ENCODE measurements at regions not wholly inside any gene's neighbourhood (a gene's known extent, or its start where the extent isn't known, plus 50 kb on each side); places are given as distances from the start of the nearest gene placed in this dataset.
"Not testable (repeated sequence)": the region's sequence is repeated elsewhere in the genome, so short reads cannot be mapped to it uniquely, and the experiment has no call there.

DNA sequence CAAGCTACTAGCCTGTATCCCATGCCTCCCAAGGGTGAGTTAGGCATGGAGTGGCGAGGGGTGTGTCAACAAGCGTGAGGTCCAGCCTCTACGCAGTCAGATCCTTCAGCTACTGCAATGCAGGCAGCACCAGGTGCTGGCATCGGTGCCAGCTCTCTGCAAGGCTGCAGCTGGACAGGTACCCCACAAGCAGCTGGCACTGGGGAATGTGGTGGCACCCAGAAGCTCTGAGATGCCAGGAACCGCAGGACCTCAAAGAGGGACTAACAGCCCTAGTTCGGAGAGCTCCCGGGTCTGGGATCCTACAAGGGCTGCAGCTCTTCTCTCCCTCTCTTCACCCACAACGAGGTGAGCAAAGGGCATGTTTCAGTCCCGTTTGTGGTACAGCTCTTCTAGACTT lies 974.5 kb downstream of the LTN1 start:
- Histone ChIP-seq H3K27ac (no peak overlapping the region), H3K27me3 (no peaks in the 10 kb centered on the region), H3K4me1 (no peaks in the 10 kb centered on the region), H3K4me3 (no peak overlapping the region), H3K36me3 (no peaks in the 10 kb centered on the region), H3K9me3 (no peaks in the 10 kb centered on the region)
- no peak for DNase-seq (ENCODE audit: low spot score)
- TF ChIP-seq, protein P1, sequence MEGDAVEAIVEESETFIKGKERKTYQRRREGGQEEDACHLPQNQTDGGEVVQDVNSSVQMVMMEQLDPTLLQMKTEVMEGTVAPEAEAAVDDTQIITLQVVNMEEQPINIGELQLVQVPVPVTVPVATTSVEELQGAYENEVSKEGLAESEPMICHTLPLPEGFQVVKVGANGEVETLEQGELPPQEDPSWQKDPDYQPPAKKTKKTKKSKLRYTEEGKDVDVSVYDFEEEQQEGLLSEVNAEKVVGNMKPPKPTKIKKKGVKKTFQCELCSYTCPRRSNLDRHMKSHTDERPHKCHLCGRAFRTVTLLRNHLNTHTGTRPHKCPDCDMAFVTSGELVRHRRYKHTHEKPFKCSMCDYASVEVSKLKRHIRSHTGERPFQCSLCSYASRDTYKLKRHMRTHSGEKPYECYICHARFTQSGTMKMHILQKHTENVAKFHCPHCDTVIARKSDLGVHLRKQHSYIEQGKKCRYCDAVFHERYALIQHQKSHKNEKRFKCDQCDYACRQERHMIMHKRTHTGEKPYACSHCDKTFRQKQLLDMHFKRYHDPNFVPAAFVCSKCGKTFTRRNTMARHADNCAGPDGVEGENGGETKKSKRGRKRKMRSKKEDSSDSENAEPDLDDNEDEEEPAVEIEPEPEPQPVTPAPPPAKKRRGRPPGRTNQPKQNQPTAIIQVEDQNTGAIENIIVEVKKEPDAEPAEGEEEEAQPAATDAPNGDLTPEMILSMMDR (IDR thresholded peaks at IDR 0.05), result no peak

- TF ChIP-seq, protein P1 (IDR thresholded peaks at IDR 0.05), result no peak
- no peaks in the 10 kb centered on the region for H3K4me1 ChIP-seq
- DNase-seq (ENCODE audit: low spot score), result no peak
- no peak overlapping the region for H3K4me3 ChIP-seq
- H3K27me3 ChIP-seq, result no peaks in the 10 kb centered on the region
- no peaks in the 10 kb centered on the region for H3K9me3 ChIP-seq
- no peaks in the 10 kb centered on the region for H3K36me3 ChIP-seq
- H3K27ac ChIP-seq, result no peak overlapping the region
Observed at GRCh38 chr21:28016571-28016970, 976.1 kb downstream of the LTN1 start.

DNA sequence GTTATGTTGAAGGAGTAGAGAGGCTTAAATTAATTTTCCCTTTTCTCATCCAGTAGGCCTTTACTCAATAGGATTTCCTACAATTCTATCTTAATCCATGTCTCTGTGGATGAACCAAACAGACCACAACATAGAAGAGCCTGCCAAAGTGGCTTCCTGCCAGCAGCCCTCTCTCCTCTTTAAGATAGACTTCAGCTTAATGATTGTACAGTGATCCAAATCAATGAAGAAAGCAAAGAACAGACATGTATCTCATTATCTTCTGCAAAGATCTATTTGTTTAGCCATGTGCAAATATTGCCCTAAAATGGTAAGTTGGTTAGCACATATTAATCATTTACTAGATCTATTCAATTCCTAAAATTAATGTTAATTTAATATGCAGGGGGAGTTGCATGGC lies 979.6 kb downstream of the LTN1 start:
- not testable (repeated sequence) for H3K9me3 ChIP-seq; H3K36me3 ChIP-seq; H3K4me3 ChIP-seq; H3K27me3 ChIP-seq; H3K4me1 ChIP-seq; DNase-seq (ENCODE audit: low spot score); H3K27ac ChIP-seq

- H3K27me3 ChIP-seq; H3K36me3 ChIP-seq; H3K4me1 ChIP-seq; H3K4me3 ChIP-seq; H3K9me3 ChIP-seq; H3K27ac ChIP-seq; DNase-seq (ENCODE audit: low spot score): not testable (repeated sequence)
Observed at GRCh38 chr21:28011970-28012369, 980.7 kb downstream of the LTN1 start.

GRCh38 chr21:28008245-28008644 lies 984.4 kb downstream of the LTN1 start:
- not testable (repeated sequence) for H3K27me3 ChIP-seq; H3K36me3 ChIP-seq; H3K27ac ChIP-seq; DNase-seq (ENCODE audit: low spot score); H3K9me3 ChIP-seq; H3K4me3 ChIP-seq; H3K4me1 ChIP-seq

GRCh38 chr21:28003627-28004026 lies 989.0 kb downstream of the LTN1 start:
- not testable (repeated sequence) for H3K27me3 ChIP-seq; DNase-seq (ENCODE audit: low spot score); H3K4me1 ChIP-seq; H3K36me3 ChIP-seq; H3K4me3 ChIP-seq; H3K9me3 ChIP-seq; H3K27ac ChIP-seq

DNA sequence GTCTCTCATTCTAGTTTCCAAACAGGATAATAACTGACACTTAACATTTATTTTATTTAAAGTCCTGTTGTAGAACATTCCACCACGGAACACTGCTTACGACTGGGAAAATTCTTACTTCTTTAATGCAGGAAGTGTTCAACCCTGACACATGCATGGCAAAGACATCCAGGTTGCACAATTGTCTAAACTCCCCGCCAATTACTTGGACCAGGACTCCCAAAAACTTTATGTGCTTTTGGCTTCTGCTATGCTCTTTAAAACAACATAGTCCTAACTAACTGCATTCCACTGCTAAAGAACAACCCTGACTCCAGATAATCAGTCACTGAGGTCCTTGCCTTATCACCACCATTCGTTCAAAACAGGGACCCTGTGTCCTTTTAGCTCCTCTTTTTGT lies 995.8 kb downstream of the LTN1 start:
- not testable (repeated sequence) for H3K9me3 ChIP-seq; H3K27ac ChIP-seq; H3K36me3 ChIP-seq; H3K4me1 ChIP-seq; H3K27me3 ChIP-seq; H3K4me3 ChIP-seq; DNase-seq (ENCODE audit: low spot score)

DNA sequence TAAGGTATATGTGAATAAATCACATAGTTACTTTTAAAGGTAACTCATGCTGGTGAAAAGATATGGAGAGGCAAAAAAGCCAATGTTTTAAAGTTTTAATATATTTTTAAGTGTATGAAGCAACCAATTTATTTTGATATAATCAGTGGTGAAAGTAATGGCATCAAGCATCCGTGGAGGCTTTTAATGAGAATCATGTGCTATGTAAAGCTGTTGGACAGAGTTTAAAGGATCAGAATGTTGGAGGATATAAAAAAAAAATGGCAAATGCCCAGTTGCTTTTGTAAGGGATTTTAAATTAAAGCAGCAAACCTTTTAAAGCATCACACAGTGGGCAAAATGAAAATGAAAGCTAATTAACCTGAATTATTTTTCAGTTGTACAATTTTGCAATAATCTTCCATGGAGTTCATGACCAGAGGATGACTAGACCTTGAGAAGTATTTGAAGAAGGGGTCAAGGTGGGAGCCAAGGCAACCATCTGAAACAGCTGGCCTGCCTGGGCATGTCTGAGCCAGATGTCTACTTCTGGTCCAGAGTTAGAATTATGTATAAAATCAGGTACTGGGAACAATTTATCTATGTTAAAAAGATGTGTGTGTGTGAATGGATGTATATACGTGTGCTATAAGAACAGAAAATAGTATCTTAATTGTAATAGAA lies 1007.9 kb downstream of the LTN1 start:
- not testable (repeated sequence) for H3K4me1 ChIP-seq; H3K27ac ChIP-seq; H3K9me3 ChIP-seq; H3K4me3 ChIP-seq; H3K36me3 ChIP-seq; DNase-seq (ENCODE audit: low spot score); H3K27me3 ChIP-seq

DNA sequence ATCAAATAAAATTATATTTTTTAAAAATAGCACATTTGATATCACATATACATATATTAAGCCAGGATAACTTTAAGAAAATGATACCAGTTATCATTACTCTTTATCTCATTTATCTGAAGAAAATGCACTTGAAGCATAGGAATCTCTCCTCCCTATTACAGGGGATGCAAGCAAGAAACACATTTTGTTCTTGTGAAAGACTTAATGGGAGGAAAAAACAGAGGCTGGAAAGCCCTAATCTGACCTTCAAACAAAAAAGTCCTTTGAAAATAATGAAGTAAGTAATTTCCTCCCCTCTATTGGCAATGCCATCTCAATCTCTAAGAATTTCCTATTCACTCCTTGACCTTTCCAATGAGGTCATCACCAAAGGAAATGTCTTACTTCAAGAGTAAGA lies 1012.6 kb upstream of the ADAMTS5 start:
- not testable (repeated sequence) for H3K27ac ChIP-seq; H3K4me1 ChIP-seq; H3K36me3 ChIP-seq; DNase-seq (ENCODE audit: low spot score); H3K9me3 ChIP-seq; H3K4me3 ChIP-seq; H3K27me3 ChIP-seq

- no peaks in the 10 kb centered on the region for H3K36me3 ChIP-seq
- H3K4me3 ChIP-seq, result no peak overlapping the region
- no peaks in the 10 kb centered on the region for H3K4me1 ChIP-seq
- no peak for DNase-seq (ENCODE audit: low spot score)
- H3K27me3 ChIP-seq, result no peaks in the 10 kb centered on the region
- TF ChIP-seq, protein P1 (IDR thresholded peaks at IDR 0.05), result no peak
- H3K27ac ChIP-seq, result no peak overlapping the region
- H3K9me3 ChIP-seq, result no peaks in the 10 kb centered on the region
Observed at GRCh38 chr21:27975514-27975913, 1008.6 kb upstream of the ADAMTS5 start.

DNA sequence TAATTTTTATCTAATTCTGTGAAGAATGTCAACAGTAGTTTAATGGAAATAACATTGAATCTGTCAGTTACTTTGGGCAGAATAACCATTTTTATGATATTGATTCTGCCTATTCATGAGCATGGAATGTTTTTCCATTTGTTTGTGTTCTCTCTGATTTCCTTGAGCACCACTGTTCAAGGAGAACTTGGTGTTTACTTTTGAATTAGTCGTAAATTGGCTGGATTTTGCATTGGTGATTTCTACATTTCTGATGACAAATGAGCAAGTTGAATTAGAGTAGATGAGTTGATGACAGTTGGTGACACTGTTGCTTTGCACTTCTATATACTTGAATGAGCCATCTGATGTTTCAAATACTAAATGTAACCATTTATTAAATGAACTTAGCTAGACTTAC lies 1007.3 kb upstream of the ADAMTS5 start:
- H3K36me3 ChIP-seq; H3K4me3 ChIP-seq; H3K27ac ChIP-seq; DNase-seq (ENCODE audit: low spot score); H3K4me1 ChIP-seq; H3K9me3 ChIP-seq; H3K27me3 ChIP-seq: not testable (repeated sequence)

DNA sequence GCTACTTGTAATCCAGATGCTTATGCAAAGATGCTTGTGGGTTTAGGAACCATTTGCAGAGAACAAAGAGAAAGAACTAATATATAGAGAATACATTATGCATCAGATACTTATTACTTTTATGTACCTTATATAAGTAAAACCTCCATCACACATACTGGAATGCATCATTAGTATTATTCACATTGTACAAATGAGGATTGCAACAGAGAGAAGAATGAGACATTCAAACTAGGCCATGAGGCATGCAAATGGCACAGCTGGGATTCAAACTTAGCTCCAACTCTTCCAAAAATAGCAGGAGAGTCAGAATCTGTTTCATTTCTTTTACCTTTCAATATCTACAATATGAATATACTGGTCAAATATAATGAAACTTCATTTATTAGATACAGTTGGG lies 1001.4 kb upstream of the ADAMTS5 start:
- not testable (repeated sequence) for H3K27ac ChIP-seq; H3K27me3 ChIP-seq; H3K4me1 ChIP-seq; H3K9me3 ChIP-seq; DNase-seq (ENCODE audit: low spot score); H3K4me3 ChIP-seq; H3K36me3 ChIP-seq
